Body of pancreas (tissue), 4 donors: ENCODE measurements at regions not wholly inside any gene's neighbourhood (a gene's known extent, or its start where the extent isn't known, plus 50 kb on each side); places are given as distances from the start of the nearest gene placed in this dataset.

Experiments used
- POLR2A ChIP-seq, 3 donors: fragments of 450-650 bp; IDR thresholded peaks; one replicate each; pipeline ENCODE4 v1.6.1; 2016; ENCODE audit warnings: antibody characterized with exemption in 3 of 3, mild to moderate bottlenecking in 2 of 3
- TF ChIP-seq, protein P1 (sequence below), 7 experiments: fragments of 450-650 bp in 4 of 7; fragments of 200-600 bp in 3 of 7; sonication (generic) in 3 of 7; IDR thresholded peaks; one replicate each; pipeline ENCODE4 v1.5.1; 2016 to 2019; ENCODE audit warnings: antibody characterized with exemption in 7 of 7

DNA sequence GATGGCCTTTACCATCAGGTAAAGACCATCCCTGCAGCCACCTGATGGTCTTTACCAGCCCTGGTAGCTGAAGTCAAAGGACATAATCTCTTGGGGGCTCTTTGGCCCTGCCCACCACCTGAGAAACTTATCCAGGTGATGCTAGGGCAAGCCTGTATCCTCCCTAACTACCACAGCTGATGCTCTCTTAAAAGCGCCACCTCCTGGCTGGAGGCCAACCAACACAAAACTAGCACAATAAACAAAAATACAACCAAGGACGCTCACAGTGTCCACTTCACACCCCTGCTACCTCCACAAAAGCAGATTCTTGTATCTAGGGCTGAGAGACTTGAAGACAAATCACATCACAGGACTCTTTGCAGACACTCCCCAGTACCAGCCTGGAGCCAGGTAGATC is 357.1 kb upstream of the POU3F1 start:
- no peak for TF ChIP-seq POLR2A (IDR thresholded peaks at IDR 0.05)
- TF ChIP-seq, protein P1, sequence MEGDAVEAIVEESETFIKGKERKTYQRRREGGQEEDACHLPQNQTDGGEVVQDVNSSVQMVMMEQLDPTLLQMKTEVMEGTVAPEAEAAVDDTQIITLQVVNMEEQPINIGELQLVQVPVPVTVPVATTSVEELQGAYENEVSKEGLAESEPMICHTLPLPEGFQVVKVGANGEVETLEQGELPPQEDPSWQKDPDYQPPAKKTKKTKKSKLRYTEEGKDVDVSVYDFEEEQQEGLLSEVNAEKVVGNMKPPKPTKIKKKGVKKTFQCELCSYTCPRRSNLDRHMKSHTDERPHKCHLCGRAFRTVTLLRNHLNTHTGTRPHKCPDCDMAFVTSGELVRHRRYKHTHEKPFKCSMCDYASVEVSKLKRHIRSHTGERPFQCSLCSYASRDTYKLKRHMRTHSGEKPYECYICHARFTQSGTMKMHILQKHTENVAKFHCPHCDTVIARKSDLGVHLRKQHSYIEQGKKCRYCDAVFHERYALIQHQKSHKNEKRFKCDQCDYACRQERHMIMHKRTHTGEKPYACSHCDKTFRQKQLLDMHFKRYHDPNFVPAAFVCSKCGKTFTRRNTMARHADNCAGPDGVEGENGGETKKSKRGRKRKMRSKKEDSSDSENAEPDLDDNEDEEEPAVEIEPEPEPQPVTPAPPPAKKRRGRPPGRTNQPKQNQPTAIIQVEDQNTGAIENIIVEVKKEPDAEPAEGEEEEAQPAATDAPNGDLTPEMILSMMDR (IDR thresholded peaks at IDR 0.05), result no peak
